H9 (cell line): ENCODE measurements at regions not wholly inside any gene's neighbourhood (a gene's known extent, or its start where the extent isn't known, plus 50 kb on each side); places are given as distances from the start of the nearest gene placed in this dataset.
A peak's percentile ranks its signal among the peaks of the same experiment; 100 is the strongest.

ENCODE experiments used
- DNase-seq: peaks from one replicate; pipeline ENCODE4 v3.0.0-alpha.2; 2017
- H2AFZ ChIP-seq: one replicate; pipeline ENCODE4 v1.6.1; 2013; ENCODE audit warnings: mild to moderate bottlenecking, low read length, control low read depth, moderate library complexity
- H2AK5ac ChIP-seq: 2 replicates; pipeline ENCODE4 v1.6.1; 2013; ENCODE audit warnings: low read length, control low read depth, mixed read lengths; ENCODE audit not compliant: insufficient read length
- H2BK120ac ChIP-seq: one replicate; pipeline ENCODE4 v1.6.1; 2013; ENCODE audit warnings: low read depth, mild to moderate bottlenecking, low read length, control low read depth, inconsistent platforms; ENCODE audit not compliant: poor library complexity, severe bottlenecking
- H2BK12ac ChIP-seq: 2 replicates; pipeline ENCODE4 v1.6.1; 2013; ENCODE audit warnings: low read length, control low read depth, mixed read lengths, low read depth; ENCODE audit not compliant: insufficient read length
- H2BK15ac ChIP-seq: 2 replicates; pipeline ENCODE4 v1.6.1; 2013; ENCODE audit warnings: low read depth, low read length, control low read depth
- H2BK20ac ChIP-seq: one replicate; pipeline ENCODE4 v1.6.1; 2013; ENCODE audit warnings: low read depth, mild to moderate bottlenecking, low read length, control low read depth, inconsistent platforms; ENCODE audit not compliant: poor library complexity, severe bottlenecking
- H2BK5ac ChIP-seq: 2 replicates; pipeline ENCODE4 v1.6.1; 2013; ENCODE audit warnings: low read length, control low read depth, mixed read lengths; ENCODE audit not compliant: insufficient read length
- H3K14ac ChIP-seq: 2 replicates; pipeline ENCODE4 v1.6.1; 2013; ENCODE audit warnings: low read length, control low read depth; ENCODE audit not compliant: insufficient read depth
- H3K18ac ChIP-seq: 2 replicates; pipeline ENCODE4 v1.6.1; 2013; ENCODE audit warnings: low read depth, mild to moderate bottlenecking, mixed read lengths, low read length, control low read depth; ENCODE audit not compliant: insufficient read length
- H3K23ac ChIP-seq: 2 replicates; pipeline ENCODE4 v1.6.1; 2013; ENCODE audit warnings: low read length, control low read depth, mixed read lengths, low read depth; ENCODE audit not compliant: insufficient read length
- H3K23me2 ChIP-seq: 2 replicates; pipeline ENCODE4 v1.6.1; 2013; ENCODE audit warnings: low read depth, mild to moderate bottlenecking, mixed read lengths, low read length, control low read depth; ENCODE audit not compliant: insufficient read length, poor library complexity, severe bottlenecking
- H3K27ac ChIP-seq: 2 replicates; pipeline ENCODE4 v1.5.1; 2013; ENCODE audit warnings: low read length, control low read depth, mixed read lengths, low read depth; ENCODE audit not compliant: insufficient read length
- H3K27me3 ChIP-seq: 2 replicates; pipeline ENCODE4 v1.6.1; 2013; ENCODE audit warnings: low read length, control low read depth, inconsistent platforms; ENCODE audit not compliant: insufficient read depth
- H3K4ac ChIP-seq: 2 replicates; pipeline ENCODE4 v1.6.1; 2013; ENCODE audit warnings: low read depth, mild to moderate bottlenecking, control low read depth, inconsistent platforms, low read length, moderate library complexity
- H3K4me1 ChIP-seq: 2 replicates; pipeline ENCODE4 v1.6.1; 2013; ENCODE audit warnings: low read length, control low read depth, inconsistent platforms; ENCODE audit not compliant: insufficient read depth
- H3K4me2 ChIP-seq: 2 replicates; pipeline ENCODE4 v1.6.1; 2013; ENCODE audit warnings: low read length, control low read depth, mixed read lengths; ENCODE audit not compliant: insufficient read length, insufficient read depth
- H3K56ac ChIP-seq: 2 replicates; pipeline ENCODE4 v1.6.1; 2013; ENCODE audit warnings: low read depth, mild to moderate bottlenecking, mixed read lengths, low read length, control low read depth; ENCODE audit not compliant: insufficient read length
- H3K79me1 ChIP-seq: 2 replicates; pipeline ENCODE4 v1.6.1; 2013; ENCODE audit warnings: low read depth, mild to moderate bottlenecking, moderate library complexity, low read length, control low read depth, inconsistent platforms; ENCODE audit not compliant: insufficient read depth, poor library complexity, severe bottlenecking
- H3K79me2 ChIP-seq: 2 replicates; pipeline ENCODE4 v1.6.1; 2013; ENCODE audit warnings: low read length, control low read depth, inconsistent platforms; ENCODE audit not compliant: insufficient read depth
- H3K9ac ChIP-seq: 2 replicates; pipeline ENCODE4 v1.6.1; 2013; ENCODE audit warnings: low read length, control low read depth, mixed read lengths; ENCODE audit not compliant: insufficient read length; ENCODE audit errors: extremely low read depth
- H3K9me3 ChIP-seq: one replicate; pipeline ENCODE4 v1.6.1; 2013; ENCODE audit warnings: low read depth, low read length, inconsistent platforms; ENCODE audit not compliant: control insufficient read depth
- H3T11ph ChIP-seq: one replicate; pipeline ENCODE4 v1.6.1; 2013; ENCODE audit warnings: mild to moderate bottlenecking, low read length, control low read depth, inconsistent platforms
- H4K20me1 ChIP-seq: one replicate; pipeline ENCODE4 v1.6.1; 2013; ENCODE audit not compliant: control insufficient read depth, insufficient read length, insufficient read depth
- H4K5ac ChIP-seq: 2 replicates; pipeline ENCODE4 v1.6.1; 2013; ENCODE audit warnings: low read depth, mild to moderate bottlenecking, mixed read lengths, low read length, control low read depth; ENCODE audit not compliant: insufficient read length
- H4K8ac ChIP-seq: replicated peaks from 2 replicates; pipeline ENCODE4 v1.6.1; 2013; ENCODE audit warnings: low read length, control low read depth, mixed read lengths, low read depth; ENCODE audit not compliant: insufficient read length
- H4K91ac ChIP-seq: 2 replicates; pipeline ENCODE4 v1.6.1; 2013; ENCODE audit warnings: low read depth, mild to moderate bottlenecking, moderate library complexity, mixed read lengths, low read length, control low read depth; ENCODE audit not compliant: insufficient read length
- H3K27ac Mint-ChIP-seq, 3 experiments: 2 replicates in 2 of 3; 3 replicates in 1 of 3; pipeline ENCODE4 v1.8.0; 2020 to 2021; ENCODE audit warnings: mixed read lengths in 3 of 3, mild to moderate bottlenecking in 1 of 3, moderate library complexity in 1 of 3
- H3K27me3 Mint-ChIP-seq: 2 replicates; pipeline ENCODE4 v1.8.0; 2021; ENCODE audit warnings: low read depth, mild to moderate bottlenecking, moderate library complexity, mixed read lengths
- H3K36me3 Mint-ChIP-seq, 3 experiments: 2 replicates in 2 of 3; 3 replicates in 1 of 3; pipeline ENCODE4 v1.8.0; 2020 to 2021; ENCODE audit warnings: low read depth in 3 of 3, mixed read lengths in 3 of 3; ENCODE audit not compliant: insufficient read depth in 1 of 3
- H3K4me1 Mint-ChIP-seq, 2 experiments: 2 replicates each; pipeline ENCODE4 v1.8.0; 2020; ENCODE audit warnings: mixed read lengths in 2 of 2
- H3K4me3 Mint-ChIP-seq, 2 experiments: 2 replicates in 1 of 2; 3 replicates in 1 of 2; pipeline ENCODE4 v1.8.0; 2020 to 2021; ENCODE audit warnings: mild to moderate bottlenecking in 2 of 2, mixed read lengths in 2 of 2, moderate library complexity in 1 of 2
- H3K9me3 Mint-ChIP-seq, 2 experiments: 2 replicates in 1 of 2; 3 replicates in 1 of 2; pipeline ENCODE4 v1.8.0; 2020; ENCODE audit warnings: mild to moderate bottlenecking in 2 of 2, mixed read lengths in 2 of 2, moderate library complexity in 1 of 2
- CTCF ChIP-seq: fragments of 200-600 bp; sonication (generic); conservative IDR thresholded peaks from 3 replicates; pipeline ENCODE4 v1.8.0; 2021; ENCODE audit warnings: antibody characterized with exemption, mild to moderate bottlenecking
- WGBS: extraction: QIAGEN DNeasy Blood & Tissue Kit; methylation state at CpG from one replicate; pipeline ENCODE4 v1.1.7; 2013; ENCODE audit warnings: missing lambda C conversion rate, low lambda C conversion rate, mixed read lengths; ENCODE audit not compliant: insufficient read length; ENCODE audit errors: extremely low coverage; 5-methylcytosine and 5-hydroxymethylcytosine counted together

- Histone ChIP-seq H2BK5ac (no peak overlapping the region), H2AFZ (no peak overlapping the region), H3K9ac (no peak overlapping the region), H3T11ph (no peak overlapping the region), H3K79me2 (no peaks in the 10 kb centered on the region), H2BK15ac (no peak overlapping the region), H2BK20ac (no peak overlapping the region), H2BK120ac (no peak overlapping the region), H3K27me3 (no peaks in the 10 kb centered on the region), H2BK12ac (no peak overlapping the region), H3K23me2 (no peaks in the 10 kb centered on the region), H3K14ac (no peak overlapping the region), H3K23ac (no peak overlapping the region), H3K18ac (no peak overlapping the region), H4K8ac (no peak overlapping the region), H4K20me1 (no peaks in the 10 kb centered on the region), H3K27ac (no peak overlapping the region), H2AK5ac (no peak overlapping the region), H3K4me1 (no peaks in the 10 kb centered on the region), H3K4me2 (no peak overlapping the region), H4K91ac (no peak overlapping the region), H3K56ac (no peak overlapping the region), H3K9me3 (no peaks in the 10 kb centered on the region), H3K4ac (no peak overlapping the region), H4K5ac (no peak overlapping the region), H3K79me1 (no peaks in the 10 kb centered on the region)
- H3K4me1 Mint-ChIP-seq: peaks cover 6 to 8% of the 10 kb centered on the region in 2 experiments; a peak in 3 of 4 replicates
- H3K4me3 Mint-ChIP-seq: no peak overlapping the region
- TF ChIP-seq CTCF: no peak
- no peaks in the 10 kb centered on the region for H3K27me3 Mint-ChIP-seq
- no CpG with 5 or more reads among the region's 5 CpGs for WGBS
- DNase-seq: no peak
- H3K27ac Mint-ChIP-seq: peak overlapping the region in 1 of 3 experiments; percentile 84; a peak in 1 of 7 replicates
- H3K36me3 Mint-ChIP-seq: peaks cover 0 to 8% (median 0%) of the 10 kb centered on the region in 3 experiments; a peak in 2 of 7 replicates
- H3K9me3 Mint-ChIP-seq: peaks cover 0 to 6% of the 10 kb centered on the region in 2 experiments; a peak in 3 of 5 replicates
Observed at GRCh38 chr13:85093808-85094207, 705.4 kb downstream of the SLITRK6 start.
